GM10847 (cell line): ENCODE measurements at regions not wholly inside any gene's neighbourhood (a gene's known extent, or its start where the extent isn't known, plus 50 kb on each side); places are given as distances from the start of the nearest gene placed in this dataset.

Experiments
- POLR2A ChIP-seq: IDR thresholded peaks from 2 replicates; pipeline ENCODE4 v1.6.1; 2011; ENCODE audit not compliant: insufficient read length; ENCODE audit errors: extremely low read depth

GRCh38 chr20:60115451-60115850 lies 157.2 kb downstream of the CDH26 start:
- TF ChIP-seq POLR2A = no peak

DNA sequence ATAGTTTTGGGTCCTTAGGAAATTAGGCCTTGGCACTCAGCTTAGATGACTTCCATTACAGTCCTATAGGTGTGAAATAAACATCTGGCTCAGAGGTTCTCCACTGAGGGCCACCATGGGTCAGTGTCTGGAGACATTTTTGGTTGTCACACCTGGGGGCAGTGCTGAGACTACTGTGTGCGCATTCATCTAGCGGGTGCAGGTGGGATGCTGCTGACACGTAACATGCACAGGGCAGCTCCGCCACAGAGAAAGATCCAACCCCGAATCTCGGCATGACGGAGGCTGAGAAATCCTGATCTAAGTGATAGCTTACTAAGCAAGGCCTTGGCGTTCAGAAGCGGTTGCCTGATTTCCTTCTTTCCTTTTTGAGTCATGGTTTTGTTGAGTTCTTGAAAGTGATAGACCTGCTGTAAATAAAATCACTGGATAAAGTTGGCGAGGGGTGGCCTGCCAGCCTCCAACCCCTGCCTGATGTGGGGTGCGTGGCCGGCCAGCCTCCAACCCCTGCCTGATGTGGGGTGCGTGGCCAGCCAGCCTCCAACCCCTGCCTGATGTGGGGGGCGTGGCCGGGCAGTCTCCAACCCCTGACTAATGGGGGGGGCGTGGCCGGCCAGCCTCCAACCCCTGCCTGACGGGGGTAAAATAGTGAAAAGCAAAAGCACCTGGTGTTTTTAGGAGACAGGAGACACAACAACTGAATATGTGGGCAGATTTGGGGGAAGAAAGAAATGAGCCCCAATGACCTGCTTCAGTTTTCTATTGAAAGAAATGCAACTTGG lies 158.1 kb downstream of the CDH26 start:
- no peak for TF ChIP-seq POLR2A

- no peak for TF ChIP-seq POLR2A
These were observed 158.8 kb downstream of the CDH26 start for GRCh38 chr20:60117065-60117464.

DNA sequence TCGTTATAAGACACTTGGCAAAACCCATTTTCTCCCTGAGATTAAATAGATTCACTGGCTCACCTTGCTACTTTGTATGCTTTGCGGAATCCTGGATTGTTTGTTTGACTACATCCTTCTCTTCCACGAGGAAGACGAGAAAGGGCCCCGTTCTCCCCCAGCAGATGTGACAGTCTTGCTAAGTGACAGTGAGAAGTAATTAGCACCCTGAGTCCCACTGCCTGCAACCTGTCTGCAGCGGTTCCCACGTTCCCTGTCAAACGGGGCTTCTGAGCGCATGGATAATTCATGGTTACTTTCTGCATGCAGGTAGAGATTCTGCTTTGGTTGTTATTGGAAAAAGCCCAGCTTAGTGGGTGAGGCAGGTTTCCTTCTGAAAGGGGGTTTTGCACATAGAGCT lies 163.7 kb downstream of the CDH26 start:
- TF ChIP-seq POLR2A = no peak

DNA sequence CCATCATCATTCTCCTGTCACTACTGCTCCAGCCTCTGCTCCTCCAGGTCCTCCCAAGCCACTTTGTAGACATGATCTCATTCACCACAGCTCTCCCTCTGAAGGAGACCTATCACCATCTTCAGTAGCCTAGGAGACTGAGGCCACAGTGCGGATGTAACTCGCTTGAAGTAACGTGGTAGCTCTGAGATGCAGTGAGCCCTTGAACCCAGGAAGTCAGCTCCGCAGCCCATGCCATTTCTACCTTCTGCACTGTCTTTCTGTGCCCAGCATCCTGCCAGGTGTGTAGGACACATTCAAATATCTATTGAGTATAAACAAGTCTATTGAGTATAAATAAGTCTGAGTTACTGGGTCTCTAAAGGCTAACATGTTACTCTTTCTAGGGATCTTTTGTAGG lies 164.4 kb downstream of the CDH26 start:
- TF ChIP-seq POLR2A = no peak

GRCh38 chr20:60123096-60123495 lies 164.9 kb downstream of the CDH26 start:
- no peak for TF ChIP-seq POLR2A

GRCh38 chr20:60123652-60124051 lies 165.4 kb downstream of the CDH26 start:
- no peak for TF ChIP-seq POLR2A

- TF ChIP-seq POLR2A = no peak
These were observed 166.7 kb downstream of the CDH26 start for GRCh38 chr20:60124776-60125381.

DNA sequence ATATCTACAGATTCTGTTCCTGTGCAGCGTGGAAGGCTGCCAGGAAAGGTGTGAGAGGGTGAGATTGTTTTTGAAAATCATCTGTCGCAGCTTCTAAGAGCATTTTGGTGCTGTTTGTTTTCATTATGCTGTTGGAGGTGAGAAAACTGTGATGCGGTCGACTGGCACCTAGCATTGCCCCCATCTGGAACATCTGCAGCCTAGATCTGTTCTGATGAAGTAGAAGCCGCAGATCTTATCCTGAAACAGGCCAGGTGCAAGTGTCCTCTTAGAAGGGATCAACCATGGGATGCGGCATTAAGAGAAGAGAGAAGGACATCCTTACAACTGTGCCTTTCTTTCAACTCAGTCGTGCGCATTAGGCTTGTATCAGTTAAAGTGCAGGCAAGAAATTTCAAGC lies 167.3 kb downstream of the CDH26 start:
- no peak for TF ChIP-seq POLR2A

DNA sequence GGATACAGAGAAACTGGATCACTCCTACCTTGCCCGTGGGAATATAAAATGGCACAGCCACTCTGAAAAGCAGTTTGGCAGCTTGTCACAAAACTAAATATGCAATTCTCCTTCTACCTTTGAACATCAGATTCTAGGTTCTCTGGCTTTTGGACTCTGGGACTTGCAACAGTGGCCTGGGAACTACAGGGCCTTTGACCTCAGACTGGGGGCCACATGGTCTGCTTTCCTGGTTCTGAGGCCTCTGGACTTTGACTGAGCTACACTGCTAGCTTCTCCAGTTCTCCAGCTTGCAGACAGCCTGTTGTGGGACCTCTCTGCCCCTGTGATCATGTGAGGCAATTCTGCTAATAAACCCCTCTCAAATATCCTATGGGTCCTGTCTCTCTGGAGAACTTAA lies 168.8 kb downstream of the CDH26 start:
- no peak for TF ChIP-seq POLR2A

DNA sequence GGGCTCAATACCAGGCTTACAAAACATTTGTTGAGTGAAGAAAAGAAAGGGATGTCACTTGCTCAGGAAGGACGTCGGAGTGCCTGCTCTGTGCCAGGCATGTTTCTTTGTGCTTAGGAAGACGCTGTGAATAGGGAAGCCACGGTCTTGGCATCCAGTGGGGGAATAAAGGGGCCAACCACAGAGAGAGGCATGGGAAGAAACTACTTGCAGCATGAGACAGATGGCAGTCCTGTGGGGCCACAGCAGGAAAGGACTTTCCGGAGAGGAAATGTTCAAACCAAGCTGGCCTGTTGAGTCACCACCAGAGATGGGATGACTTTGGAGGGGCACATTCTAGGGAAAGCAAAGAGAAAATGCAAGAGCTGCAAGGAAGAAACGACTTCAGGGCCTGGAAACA lies 173.2 kb downstream of the CDH26 start:
- TF ChIP-seq POLR2A = no peak

- TF ChIP-seq POLR2A = no peak
These were observed 174.1 kb downstream of the CDH26 start for GRCh38 chr20:60132162-60132826.

GRCh38 chr20:60132827-60133670 lies 174.8 kb downstream of the CDH26 start:
- no peak for TF ChIP-seq POLR2A

GRCh38 chr20:60135276-60135675 lies 177.1 kb downstream of the CDH26 start:
- TF ChIP-seq POLR2A = no peak

DNA sequence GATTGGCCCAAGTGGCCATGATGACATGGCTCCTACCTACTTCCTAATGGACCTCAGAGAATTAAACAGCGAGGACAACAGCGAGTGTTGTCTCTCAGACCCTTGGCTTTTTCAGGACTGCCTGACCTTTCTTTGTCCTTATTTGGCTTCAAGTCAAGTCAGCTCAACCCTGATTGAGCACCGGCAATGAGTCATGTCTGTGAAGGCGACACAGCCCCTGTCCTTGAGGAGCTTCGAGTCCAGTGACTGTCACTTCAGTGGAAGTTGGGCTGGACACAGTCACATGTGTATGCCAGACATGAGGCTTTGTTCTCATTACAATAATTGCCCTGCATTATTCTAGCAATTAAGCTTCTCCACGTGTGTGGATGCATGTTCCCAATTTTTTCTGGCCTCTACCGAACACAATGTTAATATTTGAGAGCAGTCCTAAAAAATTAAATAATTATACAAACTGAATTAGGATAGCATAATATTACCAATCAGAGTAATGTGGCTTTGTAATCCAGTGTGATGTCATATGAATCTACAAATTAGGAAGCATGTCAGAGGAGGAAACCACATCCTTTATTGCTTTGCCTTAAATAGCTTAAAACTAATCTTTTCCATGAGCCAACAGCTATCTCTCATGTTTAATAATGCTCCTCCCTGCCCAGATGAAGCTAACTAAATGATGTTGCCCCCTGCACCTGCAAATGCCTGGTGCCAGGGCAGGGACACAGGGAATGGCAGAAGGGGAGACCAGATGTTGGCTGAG lies 178.6 kb downstream of the CDH26 start:
- no peak for TF ChIP-seq POLR2A
